ENCODE measurements at regions not wholly inside any gene's neighbourhood (a gene's known extent, or its start where the extent isn't known, plus 50 kb on each side); places are given as distances from the start of the nearest gene placed in this dataset.
A peak's percentile ranks its signal among the peaks of the same experiment; 100 is the strongest.
"Not testable (repeated sequence)": the region's sequence is repeated elsewhere in the genome, so short reads cannot be mapped to it uniquely, and the experiment has no call there.

DNA sequence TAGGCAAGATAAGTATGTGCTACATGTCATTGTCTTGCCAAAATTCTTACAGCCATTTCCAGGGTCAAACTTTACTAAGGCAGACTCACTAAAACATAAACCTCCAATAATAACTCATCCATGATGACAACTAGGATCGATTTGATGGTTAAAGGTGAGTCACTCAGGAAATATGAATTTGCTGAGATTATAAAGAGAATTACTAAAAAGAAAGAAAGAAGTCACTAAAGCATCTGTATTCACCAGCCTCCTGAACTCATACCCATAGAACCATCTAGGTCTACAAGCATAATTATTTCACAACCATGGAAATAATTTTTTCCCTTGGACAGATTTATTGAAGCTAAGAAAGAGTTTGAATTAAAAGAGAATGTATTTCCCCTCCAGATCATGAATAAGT lies 258.6 kb downstream of the TLE1 start:
- DNase-seq (ENCODE audit: low spot score), result no peak

DNA sequence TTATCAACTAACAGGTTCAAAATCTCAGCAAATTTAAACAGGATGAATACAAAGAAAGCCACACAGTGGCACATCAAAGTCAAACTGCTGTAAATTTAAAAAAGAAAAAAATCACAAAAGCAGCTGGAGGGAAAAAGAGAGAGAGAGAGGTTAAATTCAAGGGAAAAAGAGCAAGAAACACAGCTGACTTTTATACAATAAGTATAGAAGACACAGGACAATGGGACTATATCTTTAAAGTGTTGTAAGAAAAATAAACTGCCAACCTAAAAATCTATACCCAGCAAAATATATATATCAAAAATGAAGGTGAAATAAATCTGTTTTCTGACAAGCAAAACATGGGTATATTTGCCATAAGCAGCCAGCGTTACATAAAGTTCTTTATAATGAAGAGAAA lies 261.5 kb downstream of the TLE1 start:
- no peak for DNase-seq (ENCODE audit: low spot score)

DNA sequence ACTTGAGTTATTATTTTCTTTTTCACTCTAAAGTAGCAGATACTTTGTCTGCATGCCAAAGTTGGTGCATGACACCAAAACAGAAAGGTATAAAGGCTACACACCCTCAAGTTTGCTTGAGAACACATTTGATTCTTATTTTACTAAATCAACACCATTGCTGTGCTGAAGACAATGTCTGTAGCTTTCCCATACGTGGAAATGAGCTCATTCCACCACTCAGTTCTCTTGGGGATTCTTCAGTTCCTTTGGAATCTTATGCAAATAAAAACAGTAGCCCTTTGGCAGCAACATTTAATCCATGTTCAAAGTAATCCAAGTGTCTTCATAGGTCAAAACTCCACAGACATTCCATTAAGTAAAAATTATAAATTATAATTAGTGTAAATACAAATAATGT lies 264.9 kb downstream of the TLE1 start:
- DNase-seq (ENCODE audit: low spot score), result no peak

DNA sequence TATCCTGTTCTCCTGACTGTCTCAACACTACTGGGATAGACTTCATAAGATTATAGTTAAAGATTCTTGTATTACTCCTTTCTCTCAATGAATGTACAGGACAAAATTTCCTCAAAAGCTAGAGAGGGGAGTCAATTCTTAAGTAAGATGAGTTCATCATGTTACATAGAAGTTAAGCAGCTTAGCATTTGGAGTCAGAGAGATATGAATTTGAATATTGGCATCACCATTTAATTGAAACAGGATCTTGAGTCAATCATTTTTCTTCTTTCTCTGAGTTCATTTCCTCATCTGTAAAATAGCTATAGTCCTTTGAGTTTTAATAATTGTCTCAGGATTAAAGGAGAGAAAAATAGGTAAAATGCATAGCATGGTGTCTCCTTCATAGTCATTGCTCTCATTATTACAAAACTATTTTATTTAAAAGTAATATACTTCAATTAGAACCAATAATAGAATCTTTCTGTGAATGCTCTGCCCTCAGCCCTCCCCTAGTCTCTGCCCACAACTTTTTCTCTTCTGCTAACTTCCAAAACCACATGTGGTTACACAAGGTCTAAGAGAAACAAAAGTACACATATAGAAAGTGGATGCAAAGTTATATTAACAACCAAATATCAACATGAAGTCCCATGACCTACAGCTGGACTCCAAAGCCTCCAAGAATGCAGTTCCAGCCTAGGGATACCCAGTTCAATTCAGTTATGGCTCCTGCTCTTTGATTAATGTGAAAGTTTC lies 265.6 kb downstream of the TLE1 start:
- DNase-seq (ENCODE audit: low spot score), result no peak

DNA sequence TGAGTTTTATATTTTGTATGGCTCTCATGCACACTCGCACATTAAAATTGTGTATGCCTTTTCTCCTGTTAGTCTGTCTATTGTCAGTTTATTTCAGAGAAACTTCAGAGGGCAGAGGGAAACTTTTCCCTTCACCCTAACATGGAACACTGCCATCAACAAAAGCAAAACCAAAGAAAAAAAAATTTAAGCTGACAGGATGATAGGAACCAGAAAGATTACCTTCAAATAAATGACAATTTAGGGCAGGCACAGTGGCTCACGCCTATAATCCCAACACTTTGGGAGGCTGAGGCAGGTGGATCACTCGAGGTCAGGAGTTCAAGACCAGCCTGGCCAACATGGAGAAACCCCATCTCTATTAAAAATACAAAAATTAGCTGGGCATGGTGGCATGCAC lies 268.3 kb downstream of the TLE1 start:
- DNase-seq (ENCODE audit: low spot score), result not testable (repeated sequence)

DNA sequence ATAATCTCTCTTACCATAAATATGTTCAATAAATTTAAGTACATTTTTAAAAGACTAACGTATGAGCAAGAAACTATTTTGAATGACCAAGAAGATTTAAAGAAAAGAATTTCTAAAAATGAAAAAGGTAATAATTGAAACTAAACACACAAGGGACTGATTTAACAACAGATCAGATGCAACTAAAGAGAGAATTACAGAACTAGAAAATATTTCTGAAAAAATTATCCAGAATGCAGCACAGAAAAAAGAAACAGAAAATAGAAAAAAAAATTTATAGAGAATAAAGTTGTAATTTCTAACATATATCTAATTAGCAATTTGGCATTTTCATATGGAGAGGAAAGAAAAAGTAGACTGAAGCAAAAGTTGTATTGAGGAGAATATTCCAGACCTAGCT lies 269.3 kb downstream of the TLE1 start:
- no peak for DNase-seq (ENCODE audit: low spot score)

DNA sequence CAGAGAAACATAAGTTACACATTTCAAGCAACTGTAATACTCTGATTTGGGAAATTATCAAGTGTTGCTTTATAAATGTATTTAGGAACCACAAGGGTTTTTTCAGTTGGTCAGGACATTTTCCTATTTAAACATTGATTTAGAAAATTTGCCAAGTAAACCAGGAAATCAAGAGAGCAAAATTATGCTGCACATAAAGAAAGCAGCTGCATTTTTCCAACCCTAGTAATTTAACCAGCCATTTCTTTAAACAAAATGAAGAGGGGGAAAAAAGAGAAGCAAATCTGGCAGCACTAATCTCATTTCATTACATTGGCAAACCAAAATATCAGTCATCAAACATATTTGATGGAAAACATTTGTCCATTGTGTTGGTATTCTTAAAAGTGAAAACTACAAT lies 271.4 kb downstream of the TLE1 start:
- no peak for DNase-seq (ENCODE audit: low spot score)

DNA sequence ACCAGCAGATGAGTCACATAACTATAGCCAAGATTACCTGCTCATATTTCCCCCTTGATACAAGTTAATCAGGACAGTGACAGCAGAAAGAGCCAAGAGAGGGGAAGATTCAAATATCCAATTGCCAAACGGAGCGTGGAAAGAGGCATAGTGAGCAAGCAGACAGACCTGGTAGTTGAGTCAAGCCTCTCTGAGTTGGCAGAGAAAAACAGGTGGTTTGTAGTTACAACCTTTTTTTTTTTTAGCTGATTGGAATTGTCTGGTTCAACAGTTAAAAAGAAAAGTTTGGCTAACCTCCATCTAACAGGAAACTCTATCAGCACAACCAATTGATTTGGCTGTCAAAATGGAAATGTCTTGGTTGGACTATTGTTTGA lies 272.1 kb downstream of the TLE1 start:
- DNase-seq (ENCODE audit: low spot score), result peak; percentile 4

DNA sequence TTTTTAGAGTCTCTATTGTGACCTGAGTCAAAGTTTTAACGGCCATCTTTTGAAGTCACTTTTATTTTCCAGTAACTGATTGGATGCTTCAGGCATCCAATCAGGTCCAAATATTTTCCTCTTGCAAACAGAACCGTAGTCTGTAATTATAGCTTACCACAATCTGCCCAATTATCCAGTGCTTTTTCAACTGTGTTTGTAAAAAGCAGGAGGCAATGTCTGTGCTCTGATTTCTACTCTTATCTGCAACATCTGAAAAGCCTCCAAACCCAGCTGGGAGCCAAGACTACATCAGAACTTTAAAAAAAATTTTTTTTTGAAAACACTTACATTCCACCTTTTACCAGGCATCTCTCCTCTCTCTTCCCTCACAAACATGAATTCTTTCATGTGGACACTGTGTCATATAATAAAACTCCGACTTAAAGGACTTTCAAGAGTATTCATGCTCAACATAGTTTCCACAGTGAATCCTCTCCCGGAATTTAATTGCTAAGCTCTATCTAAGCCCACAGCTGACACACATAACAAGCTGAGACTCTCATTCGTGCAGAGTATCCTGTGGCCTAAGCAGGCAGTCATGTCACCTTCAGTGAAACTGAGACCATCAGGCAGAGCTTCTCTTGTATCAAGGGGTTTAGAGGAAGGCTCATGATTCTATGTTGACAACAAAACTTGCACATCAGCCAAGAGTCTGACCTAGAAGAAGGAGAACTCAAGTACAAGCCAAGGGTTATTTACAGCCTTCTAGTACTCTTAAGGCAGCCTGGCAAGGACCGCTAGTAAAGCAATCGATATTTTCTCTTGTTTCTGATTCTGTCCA lies 272.7 kb downstream of the TLE1 start:
- DNase-seq (ENCODE audit: low spot score), result peak; percentile 5

DNA sequence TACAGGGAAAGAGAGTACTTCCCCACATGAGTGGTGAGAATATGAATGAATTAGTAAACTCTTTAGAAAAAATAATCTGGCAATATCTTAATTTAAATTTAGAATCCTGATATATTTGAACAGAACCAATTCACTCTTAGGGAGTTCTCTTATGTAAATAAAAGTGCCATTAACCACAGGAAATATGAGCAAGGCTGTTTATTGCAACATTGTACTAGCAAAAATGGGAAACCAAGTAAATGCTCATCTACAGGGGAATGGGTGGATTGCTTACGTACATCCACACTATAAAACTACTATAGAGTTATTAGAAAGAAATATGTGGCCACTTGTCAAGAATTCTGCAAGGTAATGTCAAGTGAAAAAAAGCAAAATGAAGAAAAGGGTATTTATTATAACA lies 274.5 kb downstream of the TLE1 start:
- DNase-seq (ENCODE audit: low spot score), result no peak

DNA sequence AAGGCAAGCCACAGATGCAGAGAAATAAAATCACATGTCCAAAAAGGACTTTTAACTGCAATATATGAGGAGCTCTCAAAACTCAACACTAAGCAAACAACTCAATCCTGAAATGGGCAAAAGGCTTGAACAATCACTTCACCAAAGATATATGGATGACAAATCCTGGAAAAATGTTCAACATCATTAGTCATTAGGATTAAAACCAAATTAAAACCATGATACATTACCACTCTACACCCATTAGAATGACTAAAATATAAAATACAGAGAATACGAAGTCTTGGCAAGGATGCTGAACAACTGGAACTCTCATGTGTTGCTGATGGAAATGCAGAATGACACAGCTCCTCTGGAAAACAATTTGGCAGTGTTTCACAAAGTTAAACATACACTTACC lies 277.4 kb downstream of the TLE1 start:
- no peak for DNase-seq (ENCODE audit: low spot score)

DNA sequence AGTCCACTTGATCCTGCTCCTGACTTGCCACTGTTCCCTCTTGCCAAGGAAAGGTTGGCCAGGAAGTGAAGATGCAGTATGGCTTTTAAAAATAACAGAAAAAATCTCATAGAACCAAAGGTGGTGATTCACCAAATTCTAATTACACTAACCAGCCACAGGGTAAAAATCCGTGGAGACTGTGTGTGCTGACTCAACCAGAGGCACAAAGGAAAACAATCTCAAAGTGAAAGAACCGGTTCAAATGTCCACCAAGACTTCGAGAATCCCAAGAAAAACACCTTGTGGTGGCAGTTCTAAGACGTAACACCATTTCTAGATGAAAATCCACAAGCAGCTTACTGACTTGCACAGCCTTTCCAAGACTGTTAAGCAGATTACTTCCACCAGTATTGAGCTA lies 279.1 kb downstream of the TLE1 start:
- no peak for DNase-seq (ENCODE audit: low spot score)

DNA sequence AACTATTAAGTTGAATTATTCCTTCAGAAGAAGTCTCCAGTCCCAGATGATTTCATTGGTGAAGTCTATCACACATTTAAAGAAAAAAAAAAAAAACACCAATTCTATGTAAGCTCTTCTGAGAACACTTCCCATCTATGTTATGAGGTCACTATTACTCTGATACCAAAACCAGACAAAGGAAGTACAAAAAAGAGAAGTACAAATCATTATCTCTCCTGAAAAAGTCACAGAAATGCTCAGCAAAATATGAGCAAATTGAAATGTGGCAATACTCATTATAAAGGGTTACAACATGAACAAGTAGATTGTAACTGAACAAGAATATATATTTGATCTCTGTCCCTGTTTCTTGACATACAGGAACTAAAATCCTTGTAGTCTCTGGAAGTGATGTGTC lies 280.4 kb downstream of the TLE1 start:
- no peak for DNase-seq (ENCODE audit: low spot score)

DNA sequence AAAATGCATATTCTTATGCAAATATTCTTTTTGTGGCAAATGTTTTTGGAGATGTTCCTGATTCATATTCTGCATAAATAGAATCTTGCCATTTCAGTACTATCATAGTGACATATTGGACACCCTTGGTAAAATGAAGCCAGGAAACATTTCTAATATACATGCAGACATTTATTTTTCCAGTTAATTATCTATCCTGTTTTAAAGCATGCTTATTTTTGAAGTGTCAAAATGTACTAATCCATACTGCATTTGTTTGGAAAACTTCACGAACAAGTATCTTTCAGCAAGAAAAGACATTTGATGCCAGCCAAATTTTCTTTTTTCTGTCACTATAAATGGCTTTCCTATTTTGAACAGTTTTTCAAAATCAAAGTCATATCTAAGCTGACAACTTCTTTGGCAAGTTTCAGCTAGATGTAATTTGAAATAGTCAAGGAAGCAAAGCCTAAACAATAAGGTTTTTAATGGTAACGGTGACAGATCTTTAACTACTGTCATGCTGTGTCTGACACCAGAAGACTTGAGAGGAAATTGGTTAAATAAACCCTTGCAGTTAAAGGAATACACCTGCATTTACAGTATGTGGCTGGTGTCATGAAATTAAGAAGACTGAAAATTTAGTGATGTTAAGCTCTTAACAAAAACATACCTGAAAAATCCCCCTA lies 284.3 kb downstream of the TLE1 start:
- DNase-seq (ENCODE audit: low spot score), result no peak

DNA sequence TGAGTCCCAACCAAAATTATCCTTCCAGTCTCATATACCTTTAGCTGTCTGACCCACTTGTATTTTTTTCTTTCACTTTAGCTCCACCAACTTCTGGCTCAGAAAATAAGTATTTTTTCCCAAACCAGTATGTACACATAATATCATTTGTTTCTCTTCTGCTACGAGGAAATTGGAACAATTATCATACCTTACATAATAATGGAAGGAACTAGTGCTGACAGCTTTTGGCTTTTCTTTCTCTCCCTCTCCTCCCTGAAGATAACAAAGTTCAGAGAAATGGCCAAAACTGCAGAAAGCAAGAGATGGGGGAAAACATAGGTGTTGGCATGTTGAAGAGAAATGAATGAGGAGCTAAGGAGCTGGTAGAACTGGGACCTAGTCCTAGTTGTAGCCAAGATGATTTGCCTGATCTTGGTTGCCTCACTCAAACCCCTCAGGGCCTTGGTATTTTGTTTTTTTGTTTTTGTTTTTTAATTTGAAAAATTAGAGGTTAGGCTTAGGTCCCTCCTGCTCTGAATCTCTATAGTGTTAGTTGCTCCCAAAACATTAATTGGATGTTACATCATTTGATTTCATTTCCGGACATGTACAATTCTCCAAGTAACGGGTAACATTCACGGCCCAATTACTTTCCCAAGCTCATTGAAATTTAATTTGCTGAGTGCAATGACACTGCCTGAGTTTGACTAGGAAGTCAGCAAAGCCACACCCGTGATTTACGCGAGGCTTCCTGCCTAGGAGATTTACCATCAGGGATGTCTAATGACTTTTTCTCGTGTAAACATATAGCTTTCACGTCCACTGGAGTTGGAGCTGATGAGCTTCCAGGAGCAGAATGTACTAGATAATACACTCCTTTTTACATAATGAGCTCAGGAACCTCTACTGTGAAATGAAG lies 291.6 kb downstream of the TLE1 start:
- no peak for DNase-seq (ENCODE audit: low spot score)

DNA sequence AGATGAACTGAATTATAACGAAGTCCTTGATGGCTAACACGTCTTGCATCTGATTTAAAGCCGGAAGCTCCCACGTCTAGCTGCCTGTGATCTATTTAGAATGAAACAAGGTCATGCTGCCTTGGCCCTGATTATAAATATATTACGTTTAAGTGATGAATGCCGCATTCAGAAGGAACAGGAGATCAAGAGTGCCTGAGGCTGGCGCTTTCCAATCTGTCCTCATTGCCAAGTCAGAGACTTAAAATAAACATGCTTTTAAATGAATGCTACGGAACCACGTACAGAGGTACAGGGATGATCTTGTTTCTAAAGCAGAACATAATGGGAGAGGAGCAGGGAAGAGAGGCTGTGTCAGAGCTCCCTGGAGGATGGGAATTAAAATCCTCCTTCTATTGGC lies 292.8 kb downstream of the TLE1 start:
- DNase-seq (ENCODE audit: low spot score), result no peak

DNA sequence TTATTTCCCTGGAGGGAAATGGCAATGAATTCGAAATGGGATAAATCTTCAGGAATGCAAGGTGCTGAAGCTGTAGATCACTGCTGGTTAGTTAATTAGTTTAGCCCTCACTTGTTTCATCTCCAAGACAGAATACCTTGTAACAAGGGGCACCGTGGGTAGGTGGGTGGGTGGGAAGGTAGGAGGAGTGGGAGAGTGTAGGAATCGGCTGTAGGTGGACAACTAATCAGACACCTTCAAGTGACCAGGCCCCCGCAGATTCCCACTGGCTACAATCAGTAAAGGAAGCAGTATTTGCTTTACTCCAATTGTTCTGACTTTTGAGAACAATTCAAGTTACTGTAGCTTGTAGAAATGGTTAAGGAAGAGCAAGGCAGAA lies 293.7 kb downstream of the TLE1 start:
- DNase-seq (ENCODE audit: low spot score), result no peak

DNA sequence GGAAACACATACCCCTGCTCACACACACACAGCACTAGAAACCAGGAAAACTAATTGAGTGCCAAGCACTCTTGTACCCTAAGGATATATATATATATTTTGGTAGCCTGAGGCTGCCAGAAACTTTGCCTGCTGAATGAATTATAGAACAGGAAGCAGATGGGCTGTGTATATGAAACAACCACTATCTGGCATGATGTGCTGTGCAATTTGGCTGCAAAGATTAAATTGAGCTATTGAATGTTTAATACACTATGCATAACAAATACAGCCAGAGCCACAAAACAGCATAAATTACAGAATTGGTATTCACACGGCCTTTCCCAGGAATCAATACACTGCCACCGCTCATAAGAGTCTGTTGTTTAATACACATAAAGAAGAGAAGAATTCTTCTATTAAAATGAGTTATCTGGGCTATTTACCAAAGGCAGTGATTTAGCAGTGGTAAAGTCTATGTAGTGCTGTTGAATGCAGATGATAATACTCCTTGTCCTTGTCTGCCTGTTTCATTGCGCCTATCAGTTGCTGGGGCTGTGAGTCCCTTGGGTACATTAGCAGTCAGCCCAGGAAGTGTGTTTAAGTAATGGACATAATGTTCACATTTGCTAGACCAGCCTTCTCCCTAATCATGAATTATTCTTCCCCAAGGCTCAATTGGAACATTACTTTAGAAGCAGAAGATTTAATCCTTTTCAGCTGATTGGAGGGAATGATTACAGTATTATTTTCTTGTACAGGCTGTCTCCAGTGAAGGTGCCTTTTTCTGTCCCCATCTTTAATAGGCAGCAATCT lies 294.3 kb downstream of the TLE1 start:
- DNase-seq (ENCODE audit: low spot score), result no peak

DNA sequence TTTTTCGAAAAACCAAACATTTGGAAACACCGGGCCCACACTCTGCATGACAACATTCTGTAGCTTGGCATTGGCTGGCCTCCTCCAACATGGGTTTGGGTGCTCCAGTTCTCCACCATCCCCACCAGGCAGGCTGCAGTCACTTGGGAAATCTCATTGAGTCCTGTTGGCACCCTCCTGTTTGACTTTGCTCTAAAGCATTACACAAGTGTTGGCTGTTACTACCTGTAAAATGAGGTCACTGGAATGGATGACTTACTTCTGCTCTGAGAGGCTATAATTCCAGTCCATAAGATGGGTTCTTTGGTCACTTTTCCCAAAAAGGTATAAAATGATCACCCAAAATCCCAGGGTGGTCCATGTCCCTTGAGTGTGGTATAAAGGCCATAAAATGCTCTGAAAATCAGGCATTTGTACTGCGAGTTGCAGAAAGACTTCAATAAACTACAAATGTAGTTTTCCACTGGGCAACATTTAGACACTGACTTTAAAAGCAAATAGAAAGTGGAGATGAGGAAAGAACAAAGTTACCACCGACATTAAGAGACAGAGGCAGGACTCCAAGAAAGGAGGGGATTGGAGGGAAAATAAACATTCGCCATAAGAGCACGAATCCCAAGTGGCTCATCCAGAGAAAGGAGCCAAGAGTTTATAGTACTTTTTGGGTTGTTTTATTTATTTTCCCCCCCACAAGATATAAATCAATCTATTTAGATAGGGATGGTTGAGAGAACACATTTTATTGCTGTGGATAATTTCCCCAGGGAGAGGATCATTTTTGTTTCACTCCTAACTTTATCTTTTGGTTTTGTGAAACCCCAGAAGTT lies 295.1 kb downstream of the TLE1 start:
- DNase-seq (ENCODE audit: low spot score), result no peak

DNA sequence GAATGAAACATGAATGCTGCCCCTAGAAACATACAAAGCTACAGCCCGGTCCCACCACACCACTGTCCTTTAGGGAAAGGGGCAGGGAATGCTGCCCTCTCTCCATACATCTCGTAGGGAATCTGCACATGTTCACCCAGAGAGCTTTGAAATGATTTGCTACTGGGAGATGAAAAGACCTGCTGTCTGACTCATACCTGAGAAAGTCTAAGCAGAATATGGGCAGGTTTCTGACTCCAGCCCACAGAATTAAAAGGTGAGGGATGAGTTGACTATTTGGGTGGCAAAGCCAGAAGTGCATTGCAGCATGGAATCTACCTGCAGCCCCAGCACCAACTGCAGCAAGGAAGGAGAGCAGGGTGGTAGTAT lies 297.9 kb downstream of the TLE1 start:
- no peak for DNase-seq (ENCODE audit: low spot score)

Measured in iPS-NIHi11 (cell line).